ENCODE measurements at regions not wholly inside any gene's neighbourhood (a gene's known extent, or its start where the extent isn't known, plus 50 kb on each side); places are given as distances from the start of the nearest gene placed in this dataset.
A peak's percentile ranks its signal among the peaks of the same experiment; 100 is the strongest.

DNA sequence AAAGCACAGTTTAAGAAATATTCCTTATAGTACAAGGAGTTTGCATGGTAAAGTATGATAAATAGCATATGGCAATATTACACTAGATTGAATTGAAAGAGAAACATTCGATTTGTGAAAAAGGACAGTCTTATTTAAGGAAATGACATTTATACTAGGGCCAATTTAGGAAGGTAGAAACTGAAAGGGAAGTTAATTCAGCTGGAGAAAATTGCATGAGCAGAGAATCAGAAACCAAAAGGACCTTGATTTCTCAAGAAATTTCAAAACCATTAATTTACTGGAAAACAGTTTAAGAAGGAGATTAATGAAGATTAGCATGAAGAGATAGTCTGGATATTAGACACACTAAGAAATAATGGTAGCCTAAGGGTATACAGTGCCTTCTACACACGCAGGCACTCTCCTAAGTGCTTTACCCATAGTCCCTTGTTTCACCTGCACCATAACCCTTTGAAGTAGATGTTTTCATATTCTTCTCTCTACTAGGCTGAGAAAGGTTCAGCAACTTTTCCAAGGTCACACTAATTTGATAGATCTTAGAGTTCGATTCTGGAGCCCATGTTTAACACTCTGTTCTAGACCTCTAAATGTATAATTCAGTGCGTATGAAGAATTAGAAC, 259.1 kb upstream of the SLIT2 start:
- no peaks in the 10 kb centered on the region for H3K9me2 ChIP-seq (replicated peaks; ENCODE audit: low read depth, low read length)
- H3F3A ChIP-seq (ENCODE audit: low read depth): no peaks in the 10 kb centered on the region
- TF ChIP-seq EZH2phosphoT487 (IDR thresholded peaks at IDR 0.05; ENCODE audit: borderline replicate concordance) (no peak), CTCF (conservative IDR thresholded peaks at IDR 0.05; ENCODE audit: low read length) (no peak)
- no peaks in the 10 kb centered on the region for H3K79me2 ChIP-seq (ENCODE audit: insufficient read depth, low read length)
- H3K27me3 ChIP-seq (ENCODE audit: insufficient read depth, low read length, poor library complexity, severe bottlenecking): no peaks in the 10 kb centered on the region
- H3K9me3 ChIP-seq (ENCODE audit: insufficient read depth, low read depth, low read length): no peaks in the 10 kb centered on the region
- H3K4me2 ChIP-seq (ENCODE audit: low read depth, low read length, poor library complexity, severe bottlenecking): peak overlapping the region; percentile 9
- H3K9ac ChIP-seq (ENCODE audit: low read depth, low read length, poor library complexity, severe bottlenecking): no peak overlapping the region
- H2AFZ ChIP-seq (ENCODE audit: low read length): no peak overlapping the region
- no peaks in the 10 kb centered on the region for H3K36me3 ChIP-seq (ENCODE audit: insufficient read depth, low read length)
- no peak overlapping the region for H3K4me3 ChIP-seq (ENCODE audit: low read length, poor library complexity, severe bottlenecking)
- peaks cover 3% of the 10 kb centered on the region for H3K4me1 ChIP-seq (ENCODE audit: insufficient read depth, low read length, poor library complexity, severe bottlenecking)
- H4K20me1 ChIP-seq (ENCODE audit: insufficient read depth, low read length, poor library complexity, severe bottlenecking): no peaks in the 10 kb centered on the region

- Histone ChIP-seq H3K79me2 (ENCODE audit: insufficient read depth, low read length) (no peaks in the 10 kb centered on the region), H3K4me1 (ENCODE audit: insufficient read depth, low read length, poor library complexity, severe bottlenecking) (no peaks in the 10 kb centered on the region), H4K20me1 (ENCODE audit: insufficient read depth, low read length, poor library complexity, severe bottlenecking) (no peaks in the 10 kb centered on the region), H3F3A (ENCODE audit: low read depth) (no peaks in the 10 kb centered on the region), H3K4me2 (ENCODE audit: low read depth, low read length, poor library complexity, severe bottlenecking) (no peak overlapping the region), H3K9me3 (ENCODE audit: insufficient read depth, low read depth, low read length) (no peaks in the 10 kb centered on the region), H3K9me2 (replicated peaks; ENCODE audit: low read depth, low read length) (no peaks in the 10 kb centered on the region), H3K4me3 (ENCODE audit: low read length, poor library complexity, severe bottlenecking) (no peak overlapping the region), H2AFZ (ENCODE audit: low read length) (no peak overlapping the region), H3K36me3 (ENCODE audit: insufficient read depth, low read length) (no peaks in the 10 kb centered on the region), H3K27me3 (ENCODE audit: insufficient read depth, low read length, poor library complexity, severe bottlenecking) (no peaks in the 10 kb centered on the region), H3K9ac (ENCODE audit: low read depth, low read length, poor library complexity, severe bottlenecking) (no peak overlapping the region)
- TF ChIP-seq EZH2phosphoT487 (IDR thresholded peaks at IDR 0.05; ENCODE audit: borderline replicate concordance): no peak
- TF ChIP-seq CTCF (conservative IDR thresholded peaks at IDR 0.05; ENCODE audit: low read length): no peak
These were observed 264.0 kb upstream of the SLIT2 start for GRCh38 chr4:19987746-19988145.

DNA sequence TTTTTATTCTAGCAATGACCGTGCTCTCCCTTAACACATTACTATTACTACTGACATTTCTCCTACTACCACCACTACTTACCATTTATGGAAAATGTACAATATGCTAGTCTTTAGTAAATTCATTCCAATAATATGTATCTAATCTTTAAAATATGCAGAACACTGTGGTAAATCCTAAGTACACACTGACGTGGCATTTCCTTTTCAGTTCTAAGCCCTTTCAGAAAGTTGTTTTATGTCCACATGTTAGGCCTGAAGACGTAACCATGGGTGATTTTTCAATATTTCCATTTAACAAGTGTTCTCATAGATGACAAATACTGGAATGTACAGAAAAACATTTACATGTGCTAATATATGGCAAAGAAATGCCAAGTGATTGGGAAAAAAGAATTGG, 268.6 kb upstream of the SLIT2 start:
- Histone ChIP-seq H4K20me1 (ENCODE audit: insufficient read depth, low read length, poor library complexity, severe bottlenecking) (no peaks in the 10 kb centered on the region), H3K9me3 (ENCODE audit: insufficient read depth, low read depth, low read length) (no peaks in the 10 kb centered on the region), H3K4me1 (ENCODE audit: insufficient read depth, low read length, poor library complexity, severe bottlenecking) (no peaks in the 10 kb centered on the region), H3K4me2 (ENCODE audit: low read depth, low read length, poor library complexity, severe bottlenecking) (no peak overlapping the region), H3K27me3 (ENCODE audit: insufficient read depth, low read length, poor library complexity, severe bottlenecking) (no peaks in the 10 kb centered on the region), H3K9ac (ENCODE audit: low read depth, low read length, poor library complexity, severe bottlenecking) (no peak overlapping the region), H3K4me3 (ENCODE audit: low read length, poor library complexity, severe bottlenecking) (no peak overlapping the region), H2AFZ (ENCODE audit: low read length) (no peak overlapping the region), H3K79me2 (ENCODE audit: insufficient read depth, low read length) (no peaks in the 10 kb centered on the region), H3K9me2 (replicated peaks; ENCODE audit: low read depth, low read length) (no peaks in the 10 kb centered on the region), H3F3A (ENCODE audit: low read depth) (no peaks in the 10 kb centered on the region), H3K36me3 (ENCODE audit: insufficient read depth, low read length) (no peaks in the 10 kb centered on the region)
- no peak for TF ChIP-seq EZH2phosphoT487 (IDR thresholded peaks at IDR 0.05; ENCODE audit: borderline replicate concordance)
- no peak for TF ChIP-seq CTCF (conservative IDR thresholded peaks at IDR 0.05; ENCODE audit: low read length)

Measured in Loucy (cell line).